Keratinocyte (primary cell): ENCODE measurements at regions not wholly inside any gene's neighbourhood (a gene's known extent, or its start where the extent isn't known, plus 50 kb on each side); places are given as distances from the start of the nearest gene placed in this dataset.

Experiments
- EZH2 ChIP-seq: IDR thresholded peaks from one replicate; pipeline ENCODE4 v1.6.1; 2012; ENCODE audit warnings: inconsistent platforms, mild to moderate bottlenecking, low read length, moderate library complexity
- TF ChIP-seq, protein P1 (sequence below), 3 experiments: IDR thresholded peaks in 1 of 3; conservative IDR thresholded peaks in 1 of 3; optimal IDR thresholded peaks in 1 of 3; 2 replicates in 2 of 3; 3 replicates in 1 of 3; pipeline versions ENCODE3 to v1.5.1; 2011; ENCODE audit warnings: low read length in 3 of 3, mild to moderate bottlenecking in 3 of 3, moderate library complexity in 2 of 3, control low read depth in 1 of 3, inconsistent platforms in 1 of 3; ENCODE audit not compliant: insufficient read depth in 2 of 3; ENCODE audit errors: extremely low read depth in 1 of 3

DNA sequence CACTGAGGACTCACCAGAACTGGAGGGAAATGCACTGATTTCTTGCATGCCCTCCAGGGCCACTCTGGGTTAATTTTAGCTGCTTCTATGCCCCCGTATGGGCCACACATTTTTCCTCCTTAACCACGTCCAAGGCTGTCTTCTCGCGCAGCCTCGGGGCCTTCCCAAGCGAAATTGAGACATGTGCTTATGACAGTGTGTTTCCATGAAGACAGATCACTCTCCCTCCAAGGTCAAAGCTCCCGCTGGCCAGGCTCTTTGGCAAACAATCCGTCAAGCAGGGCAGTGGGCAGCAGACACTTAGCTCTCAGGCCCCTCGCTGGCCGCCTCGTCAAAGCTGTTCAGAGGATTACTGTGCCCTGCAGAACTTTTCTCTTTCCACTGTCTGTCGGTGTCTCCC, 243.0 kb upstream of the N4BP1 start:
- TF ChIP-seq, protein P1, sequence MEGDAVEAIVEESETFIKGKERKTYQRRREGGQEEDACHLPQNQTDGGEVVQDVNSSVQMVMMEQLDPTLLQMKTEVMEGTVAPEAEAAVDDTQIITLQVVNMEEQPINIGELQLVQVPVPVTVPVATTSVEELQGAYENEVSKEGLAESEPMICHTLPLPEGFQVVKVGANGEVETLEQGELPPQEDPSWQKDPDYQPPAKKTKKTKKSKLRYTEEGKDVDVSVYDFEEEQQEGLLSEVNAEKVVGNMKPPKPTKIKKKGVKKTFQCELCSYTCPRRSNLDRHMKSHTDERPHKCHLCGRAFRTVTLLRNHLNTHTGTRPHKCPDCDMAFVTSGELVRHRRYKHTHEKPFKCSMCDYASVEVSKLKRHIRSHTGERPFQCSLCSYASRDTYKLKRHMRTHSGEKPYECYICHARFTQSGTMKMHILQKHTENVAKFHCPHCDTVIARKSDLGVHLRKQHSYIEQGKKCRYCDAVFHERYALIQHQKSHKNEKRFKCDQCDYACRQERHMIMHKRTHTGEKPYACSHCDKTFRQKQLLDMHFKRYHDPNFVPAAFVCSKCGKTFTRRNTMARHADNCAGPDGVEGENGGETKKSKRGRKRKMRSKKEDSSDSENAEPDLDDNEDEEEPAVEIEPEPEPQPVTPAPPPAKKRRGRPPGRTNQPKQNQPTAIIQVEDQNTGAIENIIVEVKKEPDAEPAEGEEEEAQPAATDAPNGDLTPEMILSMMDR (optimal IDR thresholded peaks at IDR 0.05 in 1 of 3, IDR thresholded peaks at IDR 0.05 in 1 of 3, conservative IDR thresholded peaks at IDR 0.05 in 1 of 3; ENCODE audit: extremely low read depth in 1 of 3, insufficient read depth in 2 of 3, low read length in 3 of 3) = no peak
- no peak for TF ChIP-seq EZH2
